HG02623 (cell line): ENCODE measurements at regions not wholly inside any gene's neighbourhood (a gene's known extent, or its start where the extent isn't known, plus 50 kb on each side); places are given as distances from the start of the nearest gene placed in this dataset.
A peak's percentile ranks its signal among the peaks of the same experiment; 100 is the strongest.

Experiments
- ATAC-seq: cut with Tn5 transposase; IDR thresholded peaks from one replicate; pipeline ENCODE4 v1.9.1; 2021; ENCODE audit warnings: moderate library complexity; ENCODE audit not compliant: unreplicated experiment

DNA sequence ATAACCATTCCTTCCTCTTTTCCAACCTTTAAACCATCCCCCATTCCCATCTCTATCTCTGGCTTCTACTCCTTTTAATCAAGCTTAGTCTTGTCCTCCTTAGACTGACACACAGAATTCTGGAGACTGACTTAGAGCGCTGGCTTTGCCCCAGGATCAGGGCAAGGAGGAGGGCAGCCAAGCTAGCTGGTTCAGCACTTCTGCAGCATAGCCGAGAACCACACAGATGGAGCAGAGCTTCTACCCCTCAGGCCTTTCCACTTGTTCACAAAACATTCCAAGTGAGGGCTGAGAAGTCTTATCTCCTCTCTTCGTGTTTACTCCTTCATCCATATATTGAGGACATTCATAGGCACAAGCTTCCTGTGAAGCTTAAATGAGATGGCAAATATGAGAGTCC, 246.5 kb upstream of the PEX5L start:
- ATAC-seq: no peak

DNA sequence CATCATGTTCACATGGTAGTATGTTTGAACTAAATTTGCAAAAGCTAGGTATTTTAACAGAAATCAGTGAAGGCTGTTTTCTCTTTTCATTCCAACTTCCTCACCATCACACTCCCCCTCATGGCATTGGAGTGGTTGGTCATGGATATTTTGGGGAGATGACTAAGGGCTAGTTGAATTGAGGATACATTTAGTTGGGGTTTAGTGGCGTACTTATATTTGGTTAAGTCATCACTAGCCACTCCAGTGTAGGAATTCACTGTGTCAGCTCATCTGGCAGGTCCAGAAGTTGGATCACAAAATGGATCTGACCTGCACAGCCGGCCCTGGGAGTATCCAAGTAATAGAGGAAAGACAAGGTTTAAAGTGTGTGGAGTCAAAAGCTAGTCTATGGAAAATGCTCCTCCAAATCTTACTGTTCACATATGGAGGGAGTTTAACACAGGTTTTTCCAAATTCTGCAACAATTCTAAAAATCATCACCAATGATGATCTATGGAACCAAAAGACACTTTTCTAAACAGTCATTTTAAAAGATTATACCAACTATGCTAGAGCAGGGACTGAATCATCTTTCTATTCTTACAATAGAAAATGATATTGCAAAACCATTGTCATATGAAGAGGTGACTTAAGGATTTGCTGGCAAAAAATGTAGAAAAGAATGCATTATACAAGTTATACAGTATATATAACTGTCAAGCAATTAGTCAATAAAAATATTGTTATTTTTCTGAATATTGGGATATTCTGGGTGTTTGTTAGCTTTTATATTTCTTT, 247.8 kb upstream of the PEX5L start:
- no peak for ATAC-seq

DNA sequence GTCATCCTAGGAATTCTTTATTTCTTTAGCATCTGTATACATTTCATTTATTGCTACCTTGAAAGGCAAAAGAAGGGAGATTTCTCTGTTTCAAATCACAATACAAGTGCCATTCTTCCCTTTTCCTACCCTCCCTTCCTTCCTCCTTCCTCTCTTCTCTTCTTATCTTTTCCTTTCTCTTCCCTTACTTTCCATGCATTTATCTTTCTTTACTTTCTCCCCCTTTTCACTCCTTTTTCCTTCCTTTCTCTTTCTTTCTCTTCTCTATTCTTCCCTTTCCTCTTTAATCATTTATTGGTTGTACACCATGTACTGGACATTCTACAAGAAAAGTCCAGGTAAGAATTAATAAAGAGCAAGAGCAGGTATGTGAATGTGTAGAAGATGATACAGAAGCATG, 251.0 kb upstream of the PEX5L start:
- no peak for ATAC-seq

DNA sequence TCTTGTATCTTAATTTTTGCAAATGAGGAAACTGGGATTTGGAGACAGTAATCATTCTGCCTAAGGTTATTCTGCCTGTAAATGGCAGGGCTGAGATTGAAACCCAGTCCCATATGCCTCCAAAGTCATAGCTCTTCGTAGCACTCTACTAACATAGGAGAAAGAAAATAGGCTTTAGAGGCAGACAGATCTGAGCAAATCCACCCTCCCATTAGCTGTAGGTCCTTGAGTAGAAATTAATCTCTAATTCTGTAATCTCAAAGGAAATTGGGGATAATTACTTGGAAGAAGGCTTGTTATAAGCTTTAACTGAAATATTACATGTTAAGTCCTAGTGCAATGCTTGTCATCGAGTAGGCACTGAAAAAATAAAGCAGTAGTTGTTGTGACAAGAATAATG, 252.1 kb upstream of the PEX5L start:
- no peak for ATAC-seq

DNA sequence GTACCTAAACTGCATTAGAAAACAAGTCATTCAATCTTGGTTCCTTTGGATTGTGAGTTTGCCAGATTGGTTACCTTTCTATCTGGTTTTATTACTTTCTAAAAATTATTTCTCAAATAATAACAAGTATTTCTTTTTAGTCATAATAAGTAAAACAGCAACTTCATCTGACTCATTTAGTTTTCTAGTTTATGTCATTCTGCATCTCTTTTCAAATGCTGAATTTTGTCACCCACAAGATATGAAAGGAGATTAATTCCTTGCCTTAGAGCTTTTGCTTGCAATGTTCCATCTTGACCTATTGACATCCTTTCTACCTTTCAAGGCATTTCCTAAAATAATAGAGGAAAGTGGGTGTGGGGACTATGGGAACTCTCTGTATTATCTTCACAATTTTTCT, 253.6 kb upstream of the PEX5L start:
- no peak for ATAC-seq

DNA sequence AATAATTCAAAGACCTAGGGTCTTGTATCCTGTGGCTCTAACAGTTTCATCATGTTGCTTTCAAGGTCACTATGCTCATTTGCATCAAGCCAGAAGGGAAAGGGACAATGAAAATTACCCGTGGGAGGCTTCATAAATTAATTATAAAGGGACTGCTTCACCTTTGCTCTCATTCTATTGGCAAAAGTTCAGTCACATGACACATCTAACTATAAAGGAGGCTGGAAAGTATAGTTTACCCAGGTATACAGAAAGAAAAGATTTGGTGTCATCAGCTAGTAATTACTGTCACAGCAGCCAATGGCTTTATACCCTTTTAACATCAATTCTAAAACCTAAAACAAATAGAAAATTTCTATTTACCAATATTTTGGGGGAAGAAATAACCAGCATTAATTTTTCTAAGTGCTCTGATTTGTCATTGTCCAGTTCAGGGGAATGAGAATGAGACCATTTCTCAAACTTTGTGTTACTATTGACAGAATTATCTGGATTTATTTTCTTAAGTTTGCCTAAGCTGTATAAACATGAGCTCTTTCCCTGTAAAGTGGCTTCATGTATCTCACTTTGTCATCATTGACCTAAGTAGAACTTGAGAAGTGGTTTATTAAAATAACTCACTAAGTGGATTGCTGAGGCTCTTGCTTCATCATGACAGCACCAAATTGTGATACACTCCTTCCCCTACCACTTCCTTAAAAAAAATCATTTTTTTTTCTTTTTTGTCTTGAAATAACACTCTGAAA, 257.7 kb upstream of the PEX5L start:
- no peak for ATAC-seq

DNA sequence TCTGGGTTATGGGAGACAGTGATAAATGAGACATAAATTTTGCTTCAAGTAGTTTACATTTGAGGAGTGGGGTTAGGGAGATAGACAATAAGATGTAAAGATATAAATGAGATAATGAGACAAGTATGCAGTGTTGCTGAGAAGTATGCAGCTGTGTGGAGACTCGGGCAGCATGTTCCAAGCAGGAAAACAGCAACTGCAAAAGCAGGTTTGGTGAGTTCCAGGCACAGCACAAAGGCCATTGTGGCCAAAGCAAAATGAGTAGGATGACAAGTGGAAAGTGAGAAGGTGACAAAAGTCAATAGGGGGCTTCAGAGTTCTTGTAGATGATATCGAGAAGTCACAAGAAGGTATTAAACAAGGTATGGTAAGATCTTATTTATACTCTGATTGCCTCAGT, 259.1 kb upstream of the PEX5L start:
- ATAC-seq: no peak

DNA sequence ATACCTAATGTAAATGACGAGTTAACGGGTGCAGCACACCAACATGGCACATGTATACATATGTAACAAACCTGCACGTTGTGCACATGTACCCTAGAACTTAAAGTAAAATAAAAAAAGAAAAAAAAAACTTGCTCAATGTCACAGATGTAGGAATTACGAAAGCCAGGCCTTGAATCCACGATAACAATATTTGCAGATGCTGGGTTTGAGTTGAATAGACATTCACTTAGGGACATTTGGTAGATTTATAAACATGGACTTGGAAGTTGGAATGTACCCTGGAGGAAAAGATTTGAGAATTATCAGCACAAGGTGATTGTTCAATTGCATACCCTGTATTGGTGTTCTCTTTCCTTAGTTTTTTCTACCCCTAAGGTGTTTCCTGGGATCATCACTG, 260.2 kb upstream of the PEX5L start:
- ATAC-seq: no peak

DNA sequence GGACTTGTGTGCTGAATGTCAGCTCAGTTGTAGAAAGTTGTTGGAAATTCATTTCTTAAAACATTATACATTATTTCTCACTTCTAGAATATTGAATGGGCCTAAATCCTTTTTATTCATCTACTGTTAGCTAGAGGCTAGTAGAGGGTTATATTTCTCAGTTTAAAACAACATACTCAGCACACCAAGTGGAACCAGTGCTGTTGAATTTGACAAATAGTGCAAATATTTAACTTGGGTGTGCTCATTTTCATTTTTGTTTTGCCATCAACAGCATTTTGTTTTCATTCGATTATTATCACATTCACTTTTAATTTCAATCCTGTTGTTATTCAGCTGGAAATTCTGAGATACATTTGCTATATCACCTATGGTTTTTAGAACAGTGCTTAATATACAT, 269.4 kb upstream of the PEX5L start:
- ATAC-seq: no peak

DNA sequence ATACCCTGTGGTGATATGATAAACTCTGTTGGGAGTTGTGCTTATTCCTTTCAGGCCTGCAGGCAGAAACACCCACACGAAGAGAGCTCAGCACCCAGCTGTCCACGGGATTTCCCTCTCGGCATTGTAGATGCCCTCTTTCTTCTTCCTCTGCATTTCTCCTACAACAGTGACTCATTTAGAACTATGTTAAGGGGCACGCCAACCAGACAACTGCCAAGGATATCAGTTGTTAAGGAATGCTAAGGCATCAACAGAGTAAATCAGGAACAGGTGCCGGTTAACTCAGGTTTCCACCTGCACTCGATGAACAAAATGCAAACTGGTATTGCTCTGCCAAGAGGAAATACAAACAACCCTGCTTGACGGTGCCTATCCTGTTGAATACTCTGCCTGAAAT, 270.0 kb upstream of the PEX5L start:
- ATAC-seq: no peak

DNA sequence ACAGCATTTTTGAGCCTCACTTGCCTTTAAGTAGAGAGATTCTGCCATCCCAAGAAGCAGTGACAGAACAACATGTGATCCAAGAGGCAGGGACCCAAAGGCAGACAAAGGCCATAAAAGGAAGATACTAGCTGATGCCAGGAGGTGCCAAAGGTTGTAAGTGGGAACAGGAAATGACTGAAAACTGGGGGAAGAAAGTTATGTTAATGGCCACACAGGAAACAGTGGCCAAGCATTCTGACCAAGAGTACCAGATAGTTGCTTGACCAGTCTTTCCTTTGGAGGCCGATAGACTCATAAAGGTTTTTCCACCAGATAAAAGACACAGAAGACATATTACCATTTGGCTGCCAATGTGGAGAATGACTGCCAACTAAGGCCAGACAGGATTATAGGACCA, 274.5 kb upstream of the PEX5L start:
- no peak for ATAC-seq

DNA sequence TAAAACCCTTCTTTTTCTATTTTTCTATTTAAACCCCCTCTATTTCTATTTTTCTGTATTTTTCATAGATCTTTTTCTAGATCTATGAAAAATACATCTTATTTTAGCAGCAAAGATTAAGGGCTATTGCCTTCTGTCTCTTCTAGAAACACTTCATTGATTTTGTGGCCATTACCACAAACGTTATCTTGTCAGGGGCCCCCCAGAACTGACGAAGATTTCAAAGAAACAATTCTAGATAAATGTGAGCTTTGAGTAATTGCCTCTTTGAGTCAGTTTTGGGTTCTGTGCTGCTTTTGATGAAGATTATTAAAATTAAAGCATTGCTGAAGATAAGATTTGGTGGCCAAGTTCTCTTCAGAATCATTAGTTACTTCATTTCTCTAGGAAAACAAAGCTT, 279.6 kb upstream of the PEX5L start:
- no peak for ATAC-seq

DNA sequence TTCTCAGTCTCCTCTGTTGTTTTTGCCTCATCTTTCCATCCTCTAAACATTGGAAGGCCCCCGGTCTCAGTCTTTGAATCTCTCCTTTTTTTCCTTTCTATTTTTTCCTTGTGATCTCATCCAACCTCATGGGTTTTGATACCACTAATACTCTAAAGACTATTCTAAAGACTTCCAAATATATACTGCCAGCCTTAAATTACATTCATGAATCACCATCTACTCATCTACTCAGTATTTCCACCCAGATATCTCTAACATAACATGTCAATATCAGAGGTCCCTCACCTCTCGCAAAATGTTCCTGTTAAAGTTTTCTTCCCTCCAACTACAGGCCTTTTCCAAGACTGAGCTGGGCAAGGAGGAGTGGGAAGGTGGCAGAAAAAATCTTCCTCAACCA, 282.5 kb upstream of the TTC14 start:
- no peak for ATAC-seq

DNA sequence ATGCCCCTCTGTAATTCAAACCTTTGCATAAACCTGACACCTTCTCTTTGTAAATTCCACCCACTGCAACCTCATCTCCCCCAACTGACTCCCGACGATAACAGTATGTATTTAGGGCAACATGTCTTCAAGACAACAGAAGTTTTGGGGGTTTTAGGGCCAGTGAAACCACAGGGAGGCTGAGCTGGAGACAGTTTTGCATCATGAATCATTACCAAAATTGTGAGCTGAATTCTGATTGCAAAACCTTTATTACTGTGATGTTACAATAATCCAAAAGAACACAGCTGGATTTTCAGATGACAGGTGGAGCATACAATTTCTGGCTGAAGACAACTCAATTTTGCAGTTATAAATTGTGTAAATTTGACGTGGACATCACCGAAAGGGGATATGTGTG, 281.3 kb upstream of the TTC14 start:
- no peak for ATAC-seq

DNA sequence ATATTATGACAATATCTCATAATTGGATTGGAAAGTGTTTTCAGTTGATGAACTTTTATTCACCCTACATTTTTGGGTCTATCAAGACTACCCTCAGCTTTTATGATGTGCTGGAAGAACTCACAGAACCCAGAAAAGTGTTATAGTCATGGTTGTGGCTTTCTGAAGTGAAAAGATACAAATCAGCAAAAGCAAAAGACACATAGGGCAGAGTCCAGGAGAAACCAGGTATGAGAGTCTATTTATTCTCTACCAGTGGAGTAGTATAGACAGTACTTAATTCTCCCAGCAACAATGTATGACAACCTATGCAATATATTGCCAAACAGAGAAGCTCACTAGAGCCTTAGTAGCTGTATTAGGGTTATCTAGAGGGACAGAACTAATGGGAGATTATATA, 280.4 kb upstream of the TTC14 start:
- no peak for ATAC-seq

DNA sequence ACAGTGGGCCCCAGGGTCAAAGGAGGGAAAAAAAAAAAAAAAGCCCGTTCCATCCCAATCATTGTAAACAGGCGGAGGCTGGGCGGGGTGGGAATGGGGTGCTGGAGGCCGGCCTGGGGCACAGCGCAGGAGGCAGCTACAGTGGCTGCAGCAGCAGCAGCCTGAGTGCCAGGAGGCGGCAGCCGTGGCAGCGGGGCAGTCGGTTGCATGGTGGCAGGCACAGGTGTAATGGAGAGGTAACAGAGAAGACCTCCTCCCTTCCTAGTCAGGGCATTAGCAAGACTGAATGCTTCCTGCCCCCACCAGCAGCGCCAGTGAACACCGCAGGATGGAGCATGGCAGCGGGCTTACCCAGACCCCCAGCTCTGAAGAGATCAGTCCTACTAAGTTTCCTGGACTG, 279.1 kb upstream of the TTC14 start:
- ATAC-seq: no peak

DNA sequence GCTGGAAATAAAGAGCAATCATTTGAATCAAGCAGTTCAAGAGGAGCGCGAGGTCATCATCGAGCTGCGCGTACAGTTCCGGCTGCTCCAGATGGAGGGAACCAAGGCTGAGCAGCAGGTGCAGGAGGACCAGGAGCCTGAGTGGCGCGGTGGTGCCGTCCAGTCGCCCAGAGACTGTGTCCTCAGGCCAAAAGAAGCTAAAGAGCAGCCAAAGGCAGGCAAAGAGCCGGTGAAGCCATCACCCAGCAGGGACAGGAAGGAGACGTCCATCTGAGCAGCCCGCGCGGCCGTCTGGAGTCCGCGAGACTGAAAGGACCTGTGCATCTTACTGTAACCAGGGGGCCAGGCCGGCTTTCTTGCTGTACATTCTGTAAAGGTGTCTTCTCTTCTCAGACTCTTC, 277.2 kb upstream of the TTC14 start:
- no peak for ATAC-seq

DNA sequence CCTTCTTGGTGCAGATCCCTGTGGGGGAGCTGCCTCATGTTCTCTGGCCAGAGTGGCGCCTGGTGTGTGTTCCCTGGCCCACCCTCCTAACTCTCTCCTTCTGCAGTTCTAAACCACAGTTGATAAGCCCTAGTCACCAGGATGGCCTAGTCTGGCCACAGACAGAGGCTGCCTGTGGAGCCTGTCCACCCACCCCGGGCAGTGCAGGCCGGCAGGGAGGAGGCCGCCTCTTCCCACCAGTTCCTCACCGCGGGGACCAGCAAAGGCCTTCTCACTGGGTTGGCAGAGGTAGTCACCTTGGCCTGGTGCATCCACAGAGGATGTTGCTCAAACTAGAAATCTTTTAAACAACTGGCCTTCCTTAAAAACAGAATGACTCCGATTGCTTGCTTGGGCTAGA, 276.4 kb upstream of the TTC14 start:
- ATAC-seq: no peak

DNA sequence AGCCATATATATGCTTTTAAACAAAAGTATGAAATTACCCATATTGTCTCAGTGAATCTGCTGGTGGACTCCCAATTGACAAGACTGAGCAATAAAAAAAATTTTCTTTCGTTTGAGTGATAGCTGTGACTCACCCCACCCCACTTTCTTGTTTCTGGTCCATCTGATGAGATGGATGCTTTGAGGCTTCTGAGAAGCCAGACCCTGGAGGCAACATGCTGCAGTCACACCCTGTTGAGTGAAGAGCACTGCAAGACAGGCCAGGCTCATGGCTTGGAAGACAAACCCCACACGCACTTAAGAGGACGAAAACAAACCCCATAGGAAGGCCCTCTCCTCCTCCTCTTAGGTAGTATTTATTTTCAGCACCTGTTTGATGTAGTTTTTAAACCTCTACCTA, 276.0 kb upstream of the TTC14 start:
- ATAC-seq: no peak

DNA sequence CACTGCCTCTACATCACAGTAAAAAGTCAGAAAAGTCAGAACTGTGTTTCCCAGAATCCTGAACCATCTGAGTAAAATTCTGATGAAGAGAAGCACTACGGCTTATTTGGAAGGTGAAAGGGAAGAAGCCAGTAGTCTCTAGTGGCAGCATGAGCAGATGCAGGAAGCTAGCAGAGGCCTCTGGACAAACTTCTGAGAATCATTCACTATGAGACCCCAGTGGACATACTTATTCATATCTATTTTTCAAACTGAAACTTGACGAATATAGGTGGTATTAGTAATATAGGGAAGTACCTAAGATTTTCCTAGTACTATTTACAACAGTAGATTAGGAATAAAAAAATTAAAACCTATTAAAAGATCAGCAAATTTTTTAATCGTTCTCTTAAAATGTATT, 272.8 kb upstream of the TTC14 start:
- peak; percentile 62 for ATAC-seq

DNA sequence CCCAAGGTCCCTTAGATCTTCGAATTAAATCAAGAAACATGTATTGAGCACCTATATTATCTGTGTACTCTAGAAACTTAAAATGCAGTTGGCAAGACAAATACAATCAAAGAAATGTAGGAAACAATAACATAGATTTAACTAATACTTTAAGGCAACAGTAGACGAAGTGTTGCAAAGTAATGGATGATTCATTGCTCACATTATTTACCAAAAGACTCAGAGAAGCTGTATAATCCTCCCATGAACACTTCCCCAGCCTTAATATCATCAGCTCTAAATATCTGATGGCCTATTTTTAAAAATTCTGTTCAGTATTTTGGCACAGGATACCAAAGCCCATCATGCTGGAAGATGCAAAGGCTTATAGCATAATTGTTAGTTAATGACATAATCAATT, 272.1 kb upstream of the TTC14 start:
- no peak for ATAC-seq

DNA sequence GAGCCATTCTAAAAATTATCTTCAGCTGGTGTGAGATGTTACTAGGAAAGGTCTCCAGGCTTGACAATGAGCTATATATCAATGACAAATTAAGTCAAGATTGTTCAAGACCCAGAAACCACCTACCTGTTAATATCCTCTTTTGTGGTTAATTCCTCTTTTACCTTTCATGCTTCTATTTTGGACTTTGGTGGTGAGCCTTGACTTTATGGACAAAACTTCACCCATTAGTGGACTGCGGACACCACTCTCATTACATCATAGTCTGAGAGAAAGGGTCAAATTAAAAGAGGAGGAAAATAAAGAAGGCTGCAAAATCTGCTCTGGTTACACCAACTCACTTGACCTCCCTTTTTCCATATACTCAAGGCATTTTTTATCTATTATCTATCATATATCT, 271.5 kb upstream of the TTC14 start:
- no peak for ATAC-seq

DNA sequence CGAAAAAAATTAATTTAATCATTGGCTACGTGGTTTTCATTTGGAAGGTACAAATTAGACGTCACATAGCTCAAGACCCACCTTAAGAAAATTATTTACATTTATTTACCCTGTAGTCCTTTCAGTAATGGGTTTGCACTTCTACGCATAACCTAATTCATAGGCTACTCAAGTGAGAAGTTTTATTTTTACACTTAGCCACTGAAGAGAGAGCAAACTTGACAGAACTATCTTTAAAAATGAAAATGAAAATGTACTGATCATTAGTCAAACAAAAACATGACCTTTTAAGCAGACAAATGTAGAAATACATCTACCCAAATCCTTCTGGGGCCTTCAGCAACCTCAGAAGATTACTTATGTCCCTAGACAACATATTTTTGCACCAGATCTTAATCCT, 269.4 kb upstream of the TTC14 start:
- peak; percentile 51 for ATAC-seq
